IMR-90 (cell line): ENCODE measurements at regions not wholly inside any gene's neighbourhood (a gene's known extent, or its start where the extent isn't known, plus 50 kb on each side); places are given as distances from the start of the nearest gene placed in this dataset.

ENCODE experiments used
- ATAC-seq: fragments of 200-7000 bp; cut with Tn5 transposase; 2 replicates; pipeline ENCODE4 v1.9.1; 2020; ENCODE audit warnings: low read depth, mild to moderate bottlenecking, moderate library complexity
- BruUV-seq: library from RNA; stranded (reverse); fragments of 400-500 nt; replicated peaks from 2 replicates; lab custom pipeline; 2021; lab: Mats Ljungman, UMichigan
- CTCF ChIA-PET: fragments of 300-600 bp; formaldehyde crosslinking; extraction: SDS; loops from one replicate; lab custom pipeline; 2021; ENCODE audit warnings: antibody characterized with exemption; lab: Yijun Ruan, JAX
- POLR2A ChIA-PET: fragments of 300-600 bp; sonication (Branson Sonifier 250); formaldehyde crosslinking; loops from one replicate; lab custom pipeline; 2022; ENCODE audit warnings: antibody characterized with exemption; ENCODE audit not compliant: unreplicated experiment; lab: Charles Lee
- DNase-seq: peaks from one replicate; pipeline ENCODE4 v3.0.0; 2013
- H2AFZ ChIP-seq: replicated peaks from 2 replicates; pipeline ENCODE3; 2013; ENCODE audit warnings: low read length, mild to moderate bottlenecking; ENCODE audit not compliant: poor library complexity
- H2AK5ac ChIP-seq: 2 replicates; pipeline ENCODE4 v1.6.1; 2013; ENCODE audit warnings: low read depth, low read length, inconsistent platforms
- H2AK9ac ChIP-seq: replicated peaks from 2 replicates; pipeline ENCODE3; 2013; ENCODE audit warnings: mild to moderate bottlenecking, low read depth, low read length, moderate library complexity; ENCODE audit not compliant: poor library complexity
- H2BK120ac ChIP-seq: 2 replicates; pipeline ENCODE4 v1.6.1; 2013; ENCODE audit warnings: low read depth, low read length, inconsistent platforms
- H2BK15ac ChIP-seq: 3 replicates; pipeline ENCODE4 v1.6.1; 2013; ENCODE audit warnings: low read depth, low read length, inconsistent platforms
- H2BK20ac ChIP-seq: 2 replicates; pipeline ENCODE4 v1.6.1; 2013; ENCODE audit warnings: low read depth, mild to moderate bottlenecking, inconsistent platforms, low read length, moderate library complexity
- H2BK5ac ChIP-seq: 2 replicates; pipeline ENCODE4 v1.6.1; 2013; ENCODE audit warnings: mild to moderate bottlenecking, low read depth, low read length, inconsistent platforms; ENCODE audit not compliant: poor library complexity, severe bottlenecking
- H3K14ac ChIP-seq: replicated peaks from 2 replicates; pipeline ENCODE4 v1.6.1; 2013; ENCODE audit warnings: low read depth, low read length, inconsistent platforms
- H3K18ac ChIP-seq: 2 replicates; pipeline ENCODE4 v1.6.1; 2013; ENCODE audit warnings: low read depth, low read length, control low read depth
- H3K23ac ChIP-seq: 2 replicates; pipeline ENCODE4 v1.6.1; 2013; ENCODE audit warnings: low read depth, low read length, inconsistent platforms
- H3K27ac ChIP-seq: 2 replicates; pipeline ENCODE4 v1.5.1; 2013; ENCODE audit warnings: mild to moderate bottlenecking, control low read depth, low read length; ENCODE audit not compliant: insufficient read depth
- H3K27me3 ChIP-seq: 2 replicates; pipeline ENCODE4 v1.6.1; 2013; ENCODE audit warnings: low read length; ENCODE audit not compliant: control insufficient read depth, insufficient read depth
- H3K36me3 ChIP-seq: 2 replicates; pipeline ENCODE4 v1.6.1; 2013; ENCODE audit warnings: low read length, mixed read lengths; ENCODE audit not compliant: control insufficient read depth, insufficient read depth
- H3K4ac ChIP-seq: 2 replicates; pipeline ENCODE4 v1.6.1; 2013; ENCODE audit warnings: low read depth, low read length, inconsistent platforms
- H3K4me1 ChIP-seq: 2 replicates; pipeline ENCODE4 v1.6.1; 2013; ENCODE audit warnings: low read length, mixed read lengths; ENCODE audit not compliant: control insufficient read depth, insufficient read depth
- H3K4me2 ChIP-seq: 2 replicates; pipeline ENCODE4 v1.6.1; 2013; ENCODE audit warnings: low read depth, mild to moderate bottlenecking, control low read depth, low read length, moderate library complexity
- H3K4me3 ChIP-seq: 2 replicates; pipeline ENCODE4 v1.5.1; 2013; ENCODE audit warnings: low read depth, mild to moderate bottlenecking, control low read depth, low read length, moderate library complexity; ENCODE audit not compliant: insufficient read depth
- H3K56ac ChIP-seq: 2 replicates; pipeline ENCODE4 v1.6.1; 2013; ENCODE audit warnings: low read length, inconsistent platforms; ENCODE audit not compliant: insufficient read depth; ENCODE audit errors: extremely low read depth
- H3K79me1 ChIP-seq, 2 experiments: 2 replicates each; pipeline ENCODE4 v1.6.1; 2013; ENCODE audit warnings: low read length in 2 of 2, inconsistent platforms in 1 of 2, low read depth in 1 of 2
- H3K9ac ChIP-seq: 2 replicates; pipeline ENCODE4 v1.6.1; 2013; ENCODE audit warnings: low read depth, low read length, control low read depth
- H3K9me1 ChIP-seq: 2 replicates; pipeline ENCODE4 v1.6.1; 2013; ENCODE audit warnings: low read length, inconsistent platforms; ENCODE audit not compliant: insufficient read depth
- H3K9me3 ChIP-seq: 2 replicates; pipeline ENCODE4 v1.6.1; 2013; ENCODE audit warnings: low read length; ENCODE audit not compliant: control insufficient read depth, insufficient read depth
- H4K20me1 ChIP-seq: 2 replicates; pipeline ENCODE4 v1.6.1; 2013; ENCODE audit warnings: low read length, inconsistent platforms; ENCODE audit not compliant: insufficient read depth
- H4K5ac ChIP-seq: 2 replicates; pipeline ENCODE4 v1.6.1; 2013; ENCODE audit warnings: mild to moderate bottlenecking, low read depth, low read length, control low read depth
- H4K8ac ChIP-seq, 2 experiments: 2 replicates each; pipeline ENCODE4 v1.6.1; 2013; ENCODE audit warnings: low read depth in 2 of 2, low read length in 2 of 2, control low read depth in 1 of 2, inconsistent platforms in 1 of 2
- H4K91ac ChIP-seq: 2 replicates; pipeline ENCODE4 v1.6.1; 2013; ENCODE audit warnings: low read depth, low read length, inconsistent platforms; ENCODE audit not compliant: insufficient read depth
- BHLHE40 ChIP-seq: fragments of 150-350 bp; IDR thresholded peaks from 2 replicates; pipeline ENCODE4 v1.6.1; 2016; ENCODE audit warnings: mild to moderate bottlenecking, low read depth, low read length
- CEBPB ChIP-seq: IDR thresholded peaks from 2 replicates; pipeline ENCODE4 v1.6.1; 2012; ENCODE audit warnings: low read depth, low read length, improper control_type of control experiment
- CHD1 ChIP-seq: IDR thresholded peaks from 2 replicates; pipeline ENCODE4 v1.6.1; 2012; ENCODE audit warnings: low read depth, low read length, improper control_type of control experiment
- FOS ChIP-seq: fragments of 150-350 bp; IDR thresholded peaks from 2 replicates; pipeline ENCODE4 v1.6.1; 2016; ENCODE audit warnings: low read depth, low read length
- MAFK ChIP-seq: IDR thresholded peaks from 2 replicates; pipeline ENCODE4 v1.6.1; 2012; ENCODE audit warnings: low read depth, low read length, improper control_type of control experiment
- MAZ ChIP-seq: IDR thresholded peaks from 2 replicates; pipeline ENCODE4 v1.6.1; 2012; ENCODE audit warnings: low read depth, mild to moderate bottlenecking, low read length, improper control_type of control experiment, moderate library complexity, borderline replicate concordance
- MXI1 ChIP-seq: IDR thresholded peaks from 2 replicates; pipeline ENCODE4 v1.6.1; 2012; ENCODE audit warnings: low read depth, mild to moderate bottlenecking, low read length, moderate library complexity, borderline replicate concordance
- NFE2L2 ChIP-seq: fragments of 150-350 bp; IDR thresholded peaks from 2 replicates; pipeline ENCODE4 v1.6.1; 2016; ENCODE audit warnings: low read depth, mild to moderate bottlenecking, low read length
- POLR2A ChIP-seq: IDR thresholded peaks from 2 replicates; pipeline ENCODE4 v1.6.1; 2012; ENCODE audit warnings: mild to moderate bottlenecking, low read depth, low read length
- RAD21 ChIP-seq: IDR thresholded peaks from 2 replicates; pipeline ENCODE4 v1.6.1; 2012; ENCODE audit warnings: low read length, improper control_type of control experiment
- RCOR1 ChIP-seq: IDR thresholded peaks from 2 replicates; pipeline ENCODE4 v1.6.1; 2012; ENCODE audit warnings: mild to moderate bottlenecking, low read length, improper control_type of control experiment; ENCODE audit not compliant: insufficient replicate concordance
- RFX5 ChIP-seq: IDR thresholded peaks from 2 replicates; pipeline ENCODE4 v1.8.0; 2012; ENCODE audit warnings: low read depth, mild to moderate bottlenecking, low read length, moderate library complexity
- SMC3 ChIP-seq: fragments of 150-350 bp; IDR thresholded peaks from 2 replicates; pipeline ENCODE4 v1.6.1; 2016; ENCODE audit warnings: low read depth, mild to moderate bottlenecking, antibody characterized with exemption, low read length, moderate library complexity
- WGBS, 2 experiments: methylation state at CpG; one replicate each; pipeline versions ENCODE4 v1.1.5 to v1.1.7; 2013; ENCODE audit warnings: missing lambda C conversion rate in 2 of 2; ENCODE audit not compliant: insufficient read length in 1 of 2; ENCODE audit errors: extremely low coverage in 2 of 2; 5-methylcytosine and 5-hydroxymethylcytosine counted together
- dilution Hi-C: fragments of 300-500 bp; cut with HindIII; formaldehyde crosslinking; loops from one replicate; pipeline ENCODE4 v1.14.3; 2018; ENCODE audit warnings: low sequenced_read_pairs; ENCODE audit not compliant: unreplicated experiment
- in situ Hi-C: fragments of 300-500 bp; cut with MboI; formaldehyde crosslinking; loops from 3 replicates; pipeline ENCODE4 v1.14.3; 2019; ENCODE audit warnings: low sequenced_read_pairs, inconsistent platforms, mixed read lengths
- intact Hi-C: fragments of 100-400 bp; cut with micrococcal nuclease; formaldehyde crosslinking; loops from 2 replicates; pipeline ENCODE4 v1.10.0; 2022
- TF ChIP-seq, protein P1 (sequence below): fragments of 150-350 bp; IDR thresholded peaks from 2 replicates; pipeline ENCODE4 v1.6.1; 2016; ENCODE audit warnings: low read depth, mild to moderate bottlenecking, low read length, moderate library complexity, borderline replicate concordance
- TF ChIP-seq, protein P2 (sequence below): conservative IDR thresholded peaks from 2 replicates; pipeline ENCODE4 v1.5.1; 2012; ENCODE audit warnings: mild to moderate bottlenecking, low read depth, low read length, improper control_type of control experiment

- Histone ChIP-seq H3K9me3 (no peaks in the 10 kb centered on the region), H2BK5ac (no peak overlapping the region), H3K23ac (no peak overlapping the region), H4K8ac (no peak overlapping the region), H3K9me1 (no peaks in the 10 kb centered on the region), H3K4me1 (no peaks in the 10 kb centered on the region), H2BK15ac (no peak overlapping the region), H3K18ac (no peak overlapping the region), H3K36me3 (no peaks in the 10 kb centered on the region), H2AFZ (no peak overlapping the region), H3K79me1 (no peaks in the 10 kb centered on the region), H3K4me2 (no peak overlapping the region), H3K9ac (no peak overlapping the region), H4K91ac (no peak overlapping the region), H2AK5ac (no peak overlapping the region), H3K4ac (no peak overlapping the region), H3K56ac (no peak overlapping the region), H3K14ac (no peak overlapping the region), H4K20me1 (no peaks in the 10 kb centered on the region), H3K27ac (no peak overlapping the region), H2AK9ac (no peak overlapping the region), H3K27me3 (no peaks in the 10 kb centered on the region), H3K4me3 (no peak overlapping the region), H4K5ac (no peak overlapping the region), H2BK20ac (no peak overlapping the region), H2BK120ac (no peak overlapping the region)
- intact Hi-C loops = no loop called here
- DNase-seq (no peak), ATAC-seq (no peak)
- dilution Hi-C loops = no loop called here
- CTCF ChIA-PET = no interaction called here
- BruUV-seq = no TSS peak
- in situ Hi-C loops = no loop called here
- POLR2A ChIA-PET = no interaction called here
- WGBS, 2 experiments = no CpG with 5 or more reads among the region's 7 CpGs
- TF ChIP-seq BHLHE40 = no peak
- TF ChIP-seq MAFK = no peak
- TF ChIP-seq POLR2A = no peak
- TF ChIP-seq, protein P1, sequence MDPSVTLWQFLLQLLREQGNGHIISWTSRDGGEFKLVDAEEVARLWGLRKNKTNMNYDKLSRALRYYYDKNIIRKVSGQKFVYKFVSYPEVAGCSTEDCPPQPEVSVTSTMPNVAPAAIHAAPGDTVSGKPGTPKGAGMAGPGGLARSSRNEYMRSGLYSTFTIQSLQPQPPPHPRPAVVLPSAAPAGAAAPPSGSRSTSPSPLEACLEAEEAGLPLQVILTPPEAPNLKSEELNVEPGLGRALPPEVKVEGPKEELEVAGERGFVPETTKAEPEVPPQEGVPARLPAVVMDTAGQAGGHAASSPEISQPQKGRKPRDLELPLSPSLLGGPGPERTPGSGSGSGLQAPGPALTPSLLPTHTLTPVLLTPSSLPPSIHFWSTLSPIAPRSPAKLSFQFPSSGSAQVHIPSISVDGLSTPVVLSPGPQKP = no peak
- TF ChIP-seq RAD21 = no peak
- no peak for TF ChIP-seq CHD1
- no peak for TF ChIP-seq MXI1
- no peak for TF ChIP-seq FOS
- TF ChIP-seq NFE2L2 = no peak
- no peak for TF ChIP-seq CEBPB
- no peak for TF ChIP-seq SMC3
- TF ChIP-seq MAZ = no peak
- no peak for TF ChIP-seq RFX5
- TF ChIP-seq, protein P2, sequence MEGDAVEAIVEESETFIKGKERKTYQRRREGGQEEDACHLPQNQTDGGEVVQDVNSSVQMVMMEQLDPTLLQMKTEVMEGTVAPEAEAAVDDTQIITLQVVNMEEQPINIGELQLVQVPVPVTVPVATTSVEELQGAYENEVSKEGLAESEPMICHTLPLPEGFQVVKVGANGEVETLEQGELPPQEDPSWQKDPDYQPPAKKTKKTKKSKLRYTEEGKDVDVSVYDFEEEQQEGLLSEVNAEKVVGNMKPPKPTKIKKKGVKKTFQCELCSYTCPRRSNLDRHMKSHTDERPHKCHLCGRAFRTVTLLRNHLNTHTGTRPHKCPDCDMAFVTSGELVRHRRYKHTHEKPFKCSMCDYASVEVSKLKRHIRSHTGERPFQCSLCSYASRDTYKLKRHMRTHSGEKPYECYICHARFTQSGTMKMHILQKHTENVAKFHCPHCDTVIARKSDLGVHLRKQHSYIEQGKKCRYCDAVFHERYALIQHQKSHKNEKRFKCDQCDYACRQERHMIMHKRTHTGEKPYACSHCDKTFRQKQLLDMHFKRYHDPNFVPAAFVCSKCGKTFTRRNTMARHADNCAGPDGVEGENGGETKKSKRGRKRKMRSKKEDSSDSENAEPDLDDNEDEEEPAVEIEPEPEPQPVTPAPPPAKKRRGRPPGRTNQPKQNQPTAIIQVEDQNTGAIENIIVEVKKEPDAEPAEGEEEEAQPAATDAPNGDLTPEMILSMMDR = no peak
- no peak for TF ChIP-seq RCOR1
Measured at GRCh38 chr10:118506671-118507590, 88.5 kb downstream of the PRLHR start.
